HepG2 (cell line): ENCODE measurements at regions not wholly inside any gene's neighbourhood (a gene's known extent, or its start where the extent isn't known, plus 50 kb on each side); places are given as distances from the start of the nearest gene placed in this dataset.

Experiments used
- ATAC-seq: fragments of 200-7000 bp; cut with Tn5 transposase; 3 replicates; pipeline ENCODE4 v1.9.1; 2020; ENCODE audit warnings: mild to moderate bottlenecking, moderate library complexity
- BruUV-seq: library from RNA; stranded (reverse); fragments of 400-500 nt; replicated peaks from 2 replicates; lab custom pipeline; 2021; lab: Mats Ljungman, UMichigan
- CTCF ChIA-PET: fragments of 300-600 bp; formaldehyde crosslinking; extraction: SDS; loops from one replicate; lab custom pipeline; 2021; ENCODE audit warnings: low total read pairs, inconsistent platforms, low intra/inter-chr PET ratio; lab: Yijun Ruan, JAX
- POLR2A ChIA-PET: fragments of 350-600 bp; sonication (Branson Sonifier 250); formaldehyde crosslinking; loops from one replicate; lab custom pipeline; 2020; ENCODE audit warnings: antibody characterized with exemption, inconsistent platforms; lab: Yijun Ruan, JAX
- DNase-seq: peaks from one replicate; pipeline ENCODE4 v3.0.0-alpha.2; 2015; ENCODE audit warnings: low spot score
- FAIRE-seq: peaks from 3 replicates; lab custom pipeline; 2011; peaks lifted over from hg19 to GRCh38; lab: Jason Lieb, UNC
- H2AFZ ChIP-seq: one replicate; pipeline ENCODE4 v1.6.1; 2011; ENCODE audit warnings: low read length, inconsistent platforms
- H3K27ac ChIP-seq: fragments of 300-600 bp; 3 replicates; pipeline ENCODE4 v1.8.0; 2011; ENCODE audit warnings: mixed run types, mild to moderate bottlenecking, mixed read lengths, low read length, inconsistent platforms; ENCODE audit not compliant: insufficient read depth; ENCODE audit errors: extremely low read length
- H3K27me3 ChIP-seq, 2 experiments: fragments of 200-600 bp in 1 of 2; 2 replicates in 1 of 2; 3 replicates in 1 of 2; pipeline versions ENCODE4 v1.6.0 to v1.8.0; 2011; ENCODE audit warnings: low read length in 2 of 2, mild to moderate bottlenecking in 2 of 2, moderate library complexity in 2 of 2, inconsistent platforms in 1 of 2; ENCODE audit not compliant: insufficient read depth in 2 of 2, control insufficient read depth in 1 of 2
- H3K36me3 ChIP-seq, 2 experiments: fragments of 200-600 bp in 1 of 2; replicated peaks in 1 of 2; 2 replicates in 1 of 2; 3 replicates in 1 of 2; pipeline versions ENCODE4 v1.5.1 to v1.8.0; 2011; ENCODE audit warnings: low read length in 2 of 2, inconsistent platforms in 1 of 2; ENCODE audit not compliant: insufficient read depth in 2 of 2, control insufficient read depth in 1 of 2
- H3K4me1 ChIP-seq: 2 replicates; pipeline ENCODE4 v1.5.1; 2012; ENCODE audit warnings: low read length, inconsistent platforms; ENCODE audit not compliant: insufficient read depth
- H3K4me2 ChIP-seq: 2 replicates; pipeline ENCODE4 v1.6.0; 2011; ENCODE audit warnings: low read depth, low read length, inconsistent platforms
- H3K4me3 ChIP-seq, 3 experiments: fragments of 200-600 bp in 1 of 3; sonication (generic), shearing (Covaris generic) in 1 of 3; replicated peaks in 1 of 3; 2 replicates each; pipeline ENCODE4 v1.5.1; 2011 to 2016; ENCODE audit warnings: low read length in 3 of 3, inconsistent platforms in 2 of 3, low read depth in 2 of 3, mild to moderate bottlenecking in 2 of 3, control low read depth in 1 of 3, mixed read lengths in 1 of 3; ENCODE audit not compliant: insufficient read depth in 1 of 3
- H3K79me2 ChIP-seq: one replicate; pipeline ENCODE4 v1.6.1; 2011; ENCODE audit warnings: low read length, inconsistent platforms; ENCODE audit not compliant: insufficient read depth
- H3K9ac ChIP-seq: 2 replicates; pipeline ENCODE4 v1.6.0; 2011; ENCODE audit warnings: mild to moderate bottlenecking, low read depth, low read length, inconsistent platforms; ENCODE audit not compliant: insufficient read depth
- H3K9me3 ChIP-seq: 2 replicates; pipeline ENCODE4 v1.5.1; 2012; ENCODE audit warnings: mild to moderate bottlenecking, low read length
- H4K20me1 ChIP-seq: 2 replicates; pipeline ENCODE4 v1.6.0; 2011; ENCODE audit warnings: inconsistent platforms, mild to moderate bottlenecking, low read length, moderate library complexity; ENCODE audit not compliant: insufficient read depth
- CHCHD3 ChIP-seq: sonication (generic); formaldehyde crosslinking; IDR thresholded peaks from 2 replicates; pipeline ENCODE4 v1.8.0; 2022; ENCODE audit warnings: mild to moderate bottlenecking, missing genetic modification reagents, moderate library complexity
- CHD4 ChIP-seq: fragments of 200-600 bp; sonication (generic); IDR thresholded peaks from 2 replicates; pipeline ENCODE4 v1.7.0; 2017; ENCODE audit warnings: mild to moderate bottlenecking, low read length, borderline replicate concordance
- FOSL1 ChIP-seq: sonication (generic); formaldehyde crosslinking; IDR thresholded peaks from 2 replicates; pipeline ENCODE4 v1.9.0; 2021; ENCODE audit warnings: missing genetic modification reagents, borderline replicate concordance
- HDAC6 ChIP-seq: fragments of 200-600 bp; sonication (generic); IDR thresholded peaks from 2 replicates; pipeline ENCODE4 v1.7.0; 2017; ENCODE audit warnings: mild to moderate bottlenecking, antibody characterized with exemption, low read length, low read depth
- ISX ChIP-seq: sonication (generic); formaldehyde crosslinking; conservative IDR thresholded peaks from 2 replicates; pipeline ENCODE4 v1.5.0; 2020; ENCODE audit warnings: missing genetic modification reagents
- MEIS1 ChIP-seq: sonication (generic); formaldehyde crosslinking; IDR thresholded peaks from 2 replicates; pipeline ENCODE4 v1.9.0; 2021; ENCODE audit warnings: mild to moderate bottlenecking, missing genetic modification reagents, moderate library complexity, borderline replicate concordance
- MTA1 ChIP-seq: sonication (generic); formaldehyde crosslinking; IDR thresholded peaks from 2 replicates; pipeline ENCODE4 v1.4.0; 2020; ENCODE audit warnings: missing genetic modification reagents, mild to moderate bottlenecking, borderline replicate concordance
- NFKBIZ ChIP-seq: IDR thresholded peaks from 2 replicates; pipeline ENCODE4 v1.6.1; 2018; ENCODE audit warnings: missing genetic modification reagents, missing compliant biosample characterization
- SAP130 ChIP-seq: IDR thresholded peaks from 2 replicates; pipeline ENCODE4 v1.6.1; 2016; ENCODE audit warnings: low read depth
- STAT5B ChIP-seq: sonication (generic); formaldehyde crosslinking; IDR thresholded peaks from 2 replicates; pipeline ENCODE4 v1.4.0; 2020; ENCODE audit warnings: missing genetic modification reagents
- TFE3 ChIP-seq: IDR thresholded peaks from 2 replicates; pipeline ENCODE4 v1.6.1; 2016
- TGIF2 ChIP-seq: IDR thresholded peaks from 2 replicates; pipeline ENCODE4 v1.6.1; 2016; ENCODE audit warnings: control low read depth, missing compliant biosample characterization
- XBP1 ChIP-seq: sonication (generic); formaldehyde crosslinking; IDR thresholded peaks from 2 replicates; pipeline ENCODE4 v1.5.0; 2020; ENCODE audit warnings: missing genetic modification reagents
- ZNF280B ChIP-seq: sonication (generic); formaldehyde crosslinking; IDR thresholded peaks from 2 replicates; pipeline ENCODE4 v1.5.0; 2020; ENCODE audit warnings: missing genetic modification reagents, mild to moderate bottlenecking, borderline replicate concordance
- ZNF678 ChIP-seq: sonication (generic); formaldehyde crosslinking; IDR thresholded peaks from 2 replicates; pipeline ENCODE4 v1.4.0; 2020; ENCODE audit warnings: mild to moderate bottlenecking, missing genetic modification reagents
- ZNF7 ChIP-seq: IDR thresholded peaks from 2 replicates; pipeline ENCODE4 v1.6.1; 2016; ENCODE audit warnings: missing biosample characterization, missing genetic modification reagents
- ZNF766 ChIP-seq: sonication (generic); formaldehyde crosslinking; IDR thresholded peaks from 2 replicates; pipeline ENCODE4 v1.5.0; 2020; ENCODE audit warnings: missing genetic modification reagents, borderline replicate concordance
- ZZZ3 ChIP-seq: sonication (generic); formaldehyde crosslinking; IDR thresholded peaks from 2 replicates; pipeline ENCODE4 v1.4.0; 2020; ENCODE audit warnings: missing genetic modification reagents, mild to moderate bottlenecking, borderline replicate concordance
- WGBS: methylation state at CpG from one replicate; pipeline ENCODE4 v1.1.6; 2017; ENCODE audit warnings: low lambda C conversion rate; 5-methylcytosine and 5-hydroxymethylcytosine counted together
- in situ Hi-C: cut with HindIII; loops from 2 replicates; pipeline ENCODE4 v1.10.0; 2017; ENCODE audit warnings: low pct_unique_long_range_greater_than_20kb; ENCODE audit not compliant: extremely low pct_ligation_motif_present
- intact Hi-C: fragments of 100-400 bp; cut with micrococcal nuclease; formaldehyde crosslinking; loops from one replicate; pipeline ENCODE4 v1.10.0; 2022; ENCODE audit not compliant: unreplicated experiment
- TF ChIP-seq, protein P1 (sequence below): sonication (generic); formaldehyde crosslinking; IDR thresholded peaks from 2 replicates; pipeline ENCODE4 v1.4.0; 2020; ENCODE audit warnings: mild to moderate bottlenecking, missing genetic modification reagents

- BruUV-seq, result no TSS peak
- ChIA-PET CTCF (no interaction called here), POLR2A (no interaction called here)
- H3K9me3 ChIP-seq, result no peaks in the 10 kb centered on the region
- H4K20me1 ChIP-seq, result no peaks in the 10 kb centered on the region
- H2AFZ ChIP-seq, result no peak overlapping the region
- no peaks in the 10 kb centered on the region for H3K27me3 ChIP-seq
- no peaks in the 10 kb centered on the region for H3K79me2 ChIP-seq
- H3K4me3 ChIP-seq, result no peak overlapping the region
- no peak overlapping the region for H3K27ac ChIP-seq
- in situ Hi-C loops (no loop called here), intact Hi-C loops (no loop called here)
- H3K9ac ChIP-seq, result no peak overlapping the region
- TF ChIP-seq TFE3 (CRISPR knock-in tag) (no peak), ZNF766 (no peak), ZNF7 (no peak), CHD4 (no peak), XBP1 (no peak), ZZZ3 (no peak), MTA1 (CRISPR knock-in tag) (no peak), STAT5B (no peak), SAP130 (CRISPR knock-in tag) (no peak), CHCHD3 (no peak), MEIS1 (CRISPR knock-in tag) (no peak), ZNF280B (CRISPR knock-in tag) (no peak), TGIF2 (CRISPR knock-in tag) (no peak), NFKBIZ (CRISPR knock-in tag) (no peak), HDAC6 (no peak), FOSL1 (CRISPR knock-in tag) (no peak), ZNF678 (CRISPR knock-in tag) (no peak), ISX (CRISPR knock-in tag) (no peak)
- TF ChIP-seq, protein P1, sequence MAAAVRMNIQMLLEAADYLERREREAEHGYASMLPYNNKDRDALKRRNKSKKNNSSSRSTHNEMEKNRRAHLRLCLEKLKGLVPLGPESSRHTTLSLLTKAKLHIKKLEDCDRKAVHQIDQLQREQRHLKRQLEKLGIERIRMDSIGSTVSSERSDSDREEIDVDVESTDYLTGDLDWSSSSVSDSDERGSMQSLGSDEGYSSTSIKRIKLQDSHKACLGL (CRISPR knock-in tag), result no peak
- 44% methylated on average over 2 of the region's 2 CpGs for whole genome bisulfite sequencing
- FAIRE-seq (no peak), ATAC-seq (no peak), DNase-seq (no peak)
- no peaks in the 10 kb centered on the region for H3K36me3 ChIP-seq
- H3K4me1 ChIP-seq, result no peaks in the 10 kb centered on the region
- no peak overlapping the region for H3K4me2 ChIP-seq
These were observed 894.4 kb upstream of the PCDH9 start for GRCh38 chr13:68124437-68125086.
